Natural killer cell treated with Interleukin-12 subunit alpha and Interleukin-12 subunit beta and Interleukin-15 and Interleukin-18, amount 100 ng/mL, for 72 hours (primary cell): ENCODE measurements at regions not wholly inside any gene's neighbourhood (a gene's known extent, or its start where the extent isn't known, plus 50 kb on each side); places are given as distances from the start of the nearest gene placed in this dataset.

Experiments used
- ATAC-seq, 2 donors: fragments of 150-1000 bp; cut with Tn5 transposase in 1 of 2; sonication (Bioruptor Pico), chemical (Tn5 transposase) in 1 of 2; 2 replicates each; pipeline ENCODE4 v1.10.0; 2021
- DNase-seq: peaks from one replicate; pipeline ENCODE4 v3.0.0; 2022; ENCODE audit warnings: low spot score
- H3K27ac Mint-ChIP-seq, 2 donors: 1 replicate in 1 of 2; 2 replicates in 1 of 2; pipeline ENCODE4 v1.8.0; 2022; ENCODE audit warnings: mixed read lengths in 2 of 2, mild to moderate bottlenecking in 1 of 2, moderate library complexity in 1 of 2
- H3K27me3 Mint-ChIP-seq, 2 donors: 1 replicate in 1 of 2; 2 replicates in 1 of 2; pipeline ENCODE4 v1.8.0; 2022; ENCODE audit warnings: mixed read lengths in 2 of 2
- H3K36me3 Mint-ChIP-seq: one replicate; pipeline ENCODE4 v1.8.0; 2022; ENCODE audit warnings: mixed read lengths
- H3K4me1 Mint-ChIP-seq, 2 donors: 1 replicate in 1 of 2; 2 replicates in 1 of 2; pipeline ENCODE4 v1.8.0; 2022; ENCODE audit warnings: low read depth in 2 of 2, mixed read lengths in 2 of 2, mild to moderate bottlenecking in 1 of 2
- H3K4me3 Mint-ChIP-seq: one replicate; pipeline ENCODE4 v1.8.0; 2022; ENCODE audit warnings: mixed read lengths
- H3K9me3 Mint-ChIP-seq: 2 replicates; pipeline ENCODE4 v1.8.0; 2022; ENCODE audit warnings: mixed read lengths

- no peak for DNase-seq
- no peak for ATAC-seq
- H3K27ac Mint-ChIP-seq: no peak overlapping the region
- no peak overlapping the region for H3K4me3 Mint-ChIP-seq
- no peaks in the 10 kb centered on the region for H3K36me3 Mint-ChIP-seq
- peaks cover 7 to 20% of the 10 kb centered on the region in 2 donors for H3K27me3 Mint-ChIP-seq
- H3K4me1 Mint-ChIP-seq: peaks cover 4 to 8% of the 10 kb centered on the region in 2 donors
- H3K9me3 Mint-ChIP-seq: no peaks in the 10 kb centered on the region
These were observed 169.3 kb upstream of the AKR1E2 start for GRCh38 chr10:4656576-4657194.

DNA sequence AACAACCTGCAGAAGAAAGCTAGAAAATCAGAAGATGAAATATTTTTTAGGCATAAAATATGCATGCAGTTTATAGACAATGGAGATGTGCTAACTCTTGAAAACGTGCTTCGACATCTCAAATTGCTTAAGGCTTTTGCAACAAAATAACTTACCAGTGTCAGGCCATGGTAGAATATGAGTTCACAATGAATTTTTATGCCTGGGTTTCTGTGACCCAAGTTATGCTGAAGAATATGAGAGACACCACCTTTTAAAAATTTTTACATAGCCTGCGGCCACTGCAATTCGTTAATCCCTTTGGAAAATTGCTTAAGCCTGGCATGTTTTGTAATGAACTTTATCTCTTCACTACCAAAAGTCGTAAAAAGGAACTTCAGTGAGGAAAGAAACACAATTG lies 170.1 kb upstream of the AKR1E2 start:
- H3K27ac Mint-ChIP-seq: no peak overlapping the region

DNA sequence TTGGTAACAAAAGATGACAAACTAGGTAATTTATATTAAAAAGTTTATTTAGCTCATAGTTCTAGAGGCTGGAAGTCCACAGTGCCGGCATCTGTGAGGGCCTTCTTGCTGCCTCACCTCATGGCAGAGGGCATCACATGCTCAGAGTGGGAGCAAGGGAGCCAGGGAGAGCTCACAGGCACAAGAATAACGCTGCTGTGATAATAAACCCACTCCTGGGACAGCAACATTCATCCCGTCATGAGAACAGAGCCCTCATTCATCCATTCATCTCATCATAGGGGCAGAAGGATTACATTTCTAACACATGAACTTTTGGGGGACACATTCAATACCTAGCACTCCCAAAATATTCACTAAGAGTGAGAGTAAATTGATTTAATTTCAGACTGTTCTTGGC lies 170.6 kb upstream of the AKR1E2 start:
- no peak for ATAC-seq
- H3K9me3 Mint-ChIP-seq: no peaks in the 10 kb centered on the region
- peaks cover 5 to 10% of the 10 kb centered on the region in 2 donors for H3K27me3 Mint-ChIP-seq
- no peaks in the 10 kb centered on the region for H3K36me3 Mint-ChIP-seq
- no peak overlapping the region for H3K27ac Mint-ChIP-seq
- H3K4me1 Mint-ChIP-seq: peaks cover 5 to 13% of the 10 kb centered on the region in 2 donors
- no peak overlapping the region for H3K4me3 Mint-ChIP-seq
- no peak for DNase-seq

More for the DNA sequence above, 170.1 kb upstream of the AKR1E2 start:
- no peak for DNase-seq
- H3K27me3 Mint-ChIP-seq: peaks cover 7 to 15% of the 10 kb centered on the region in 2 donors
- no peaks in the 10 kb centered on the region for H3K9me3 Mint-ChIP-seq
- H3K4me3 Mint-ChIP-seq: no peak overlapping the region
- peaks cover 5 to 13% of the 10 kb centered on the region in 2 donors for H3K4me1 Mint-ChIP-seq
- no peaks in the 10 kb centered on the region for H3K36me3 Mint-ChIP-seq
- no peak for ATAC-seq

DNA sequence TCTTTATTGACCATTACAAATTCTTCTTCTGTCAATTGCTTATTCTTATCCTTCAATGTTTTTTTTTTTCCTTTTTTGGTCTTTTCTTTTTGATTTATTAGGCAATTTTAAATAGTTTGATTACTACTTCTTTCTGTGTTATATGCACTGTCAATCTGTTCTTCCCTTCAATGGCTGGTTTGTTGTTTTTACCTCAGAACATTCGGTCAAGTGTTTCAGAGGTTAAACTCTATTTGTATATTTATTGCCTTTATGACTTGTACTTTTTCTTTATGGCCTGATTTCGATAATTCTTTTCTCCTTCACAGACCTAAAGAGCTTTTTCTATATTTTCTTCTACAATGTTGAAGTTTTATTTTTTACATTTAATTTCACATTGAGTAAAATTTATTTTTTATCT lies 171.5 kb upstream of the AKR1E2 start:
- peaks cover 5 to 7% of the 10 kb centered on the region in 2 donors for H3K27me3 Mint-ChIP-seq
- H3K4me1 Mint-ChIP-seq: peaks cover 5 to 13% of the 10 kb centered on the region in 2 donors
- no peaks in the 10 kb centered on the region for H3K36me3 Mint-ChIP-seq
- no peak for ATAC-seq
- no peaks in the 10 kb centered on the region for H3K9me3 Mint-ChIP-seq
- no peak overlapping the region for H3K27ac Mint-ChIP-seq
- H3K4me3 Mint-ChIP-seq: no peak overlapping the region
- DNase-seq: no peak

DNA sequence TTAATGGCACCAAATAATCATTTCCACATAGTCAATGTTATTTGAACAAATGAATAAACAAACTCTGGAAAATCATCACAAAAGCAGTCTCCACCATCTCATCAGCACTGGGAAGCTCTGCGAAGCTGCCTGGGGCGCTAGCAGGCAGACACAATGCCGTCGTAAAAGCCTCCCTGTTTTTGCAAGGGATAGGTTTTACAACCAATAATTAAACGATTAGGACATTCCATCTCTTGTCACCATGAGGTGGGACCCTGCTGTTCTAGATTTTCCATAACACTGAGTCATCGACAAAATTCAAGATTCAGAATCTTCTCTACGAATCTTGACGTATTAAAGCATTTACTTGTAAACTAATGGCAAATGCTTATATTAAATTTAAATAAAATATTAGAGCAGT lies 172.8 kb upstream of the AKR1E2 start:
- DNase-seq: no peak
- H3K4me3 Mint-ChIP-seq: no peak overlapping the region
- H3K4me1 Mint-ChIP-seq: peaks cover 5 to 13% of the 10 kb centered on the region in 2 donors
- no peak overlapping the region for H3K27ac Mint-ChIP-seq
- H3K27me3 Mint-ChIP-seq: peaks cover 5 to 7% of the 10 kb centered on the region in 2 donors
- H3K36me3 Mint-ChIP-seq: no peaks in the 10 kb centered on the region
- no peak for ATAC-seq
- H3K9me3 Mint-ChIP-seq: no peaks in the 10 kb centered on the region

DNA sequence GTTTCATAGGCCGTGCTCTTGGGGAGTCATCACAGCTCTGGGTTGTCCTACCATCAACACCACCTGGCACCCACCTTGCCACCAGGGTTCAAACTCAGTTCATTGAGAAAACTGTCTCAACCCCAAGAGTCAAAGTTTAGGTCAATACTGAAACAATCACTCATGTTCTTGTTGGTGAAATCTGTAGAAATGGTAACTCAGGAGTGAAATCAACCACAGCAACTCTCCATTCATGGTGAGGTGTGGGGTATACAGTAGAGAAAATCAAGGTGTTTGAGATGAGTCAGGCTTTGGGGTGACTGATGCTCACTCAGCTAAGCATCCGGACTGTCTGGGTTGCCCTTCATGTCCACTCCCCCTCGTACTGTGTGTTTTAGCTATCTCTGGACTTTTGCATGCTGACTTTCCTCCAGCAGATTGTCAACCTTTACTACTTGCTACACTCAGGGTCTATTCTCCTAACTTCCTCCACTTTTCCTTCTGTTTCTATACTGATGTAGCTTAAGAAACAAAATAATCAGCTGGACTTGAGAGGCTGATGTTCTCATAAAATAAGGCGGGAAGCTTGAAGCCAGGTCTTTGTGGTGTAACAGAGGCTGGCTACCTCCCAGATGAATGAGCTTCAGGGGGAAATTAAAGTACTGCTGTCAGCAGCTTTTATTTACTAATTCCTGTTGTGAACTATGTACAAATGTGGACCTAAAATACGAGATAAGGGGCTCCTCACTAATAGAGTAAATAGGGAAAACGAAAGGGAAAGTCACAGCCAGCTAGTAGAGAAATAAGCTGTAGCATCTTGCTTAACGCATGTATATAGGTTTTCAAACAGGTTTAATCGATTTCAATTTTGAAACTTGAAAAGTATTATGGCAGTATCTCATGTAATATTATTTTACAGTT lies 173.6 kb upstream of the AKR1E2 start:
- Mint-ChIP-seq H3K4me1 (peaks cover 5 to 13% of the 10 kb centered on the region in 2 donors), H3K4me3 (peak overlapping the region; percentile 44), H3K36me3 (no peaks in the 10 kb centered on the region), H3K9me3 (no peaks in the 10 kb centered on the region), H3K27me3 (peaks cover 4 to 5% of the 10 kb centered on the region in 2 donors), H3K27ac (peak overlapping the region; percentile 25 to 49)
- peak; percentile 60 to 78 for ATAC-seq
- no peak for DNase-seq

GRCh38 chr10:4651404-4652037 lies 174.5 kb upstream of the AKR1E2 start:
- ATAC-seq (peak; percentile 57 to 80), DNase-seq (no peak)
- H3K4me3 Mint-ChIP-seq: peak overlapping the region; percentile 44
- no peaks in the 10 kb centered on the region for H3K9me3 Mint-ChIP-seq
- H3K27me3 Mint-ChIP-seq: peaks cover 0 to 6% of the 10 kb centered on the region in 2 donors
- peak overlapping the region; percentile 25 to 49 for H3K27ac Mint-ChIP-seq
- peaks cover 5 to 13% of the 10 kb centered on the region in 2 donors for H3K4me1 Mint-ChIP-seq
- no peaks in the 10 kb centered on the region for H3K36me3 Mint-ChIP-seq

- H3K36me3 Mint-ChIP-seq: no peaks in the 10 kb centered on the region
- no peaks in the 10 kb centered on the region for H3K9me3 Mint-ChIP-seq
- H3K27ac Mint-ChIP-seq: no peak overlapping the region
- peaks cover 0 to 10% of the 10 kb centered on the region in 2 donors for H3K27me3 Mint-ChIP-seq
- no peak overlapping the region for H3K4me3 Mint-ChIP-seq
- no peak for ATAC-seq
- H3K4me1 Mint-ChIP-seq: peaks cover 5 to 13% of the 10 kb centered on the region in 2 donors
- DNase-seq: no peak
These were observed 175.4 kb upstream of the AKR1E2 start for GRCh38 chr10:4650582-4650981.

DNA sequence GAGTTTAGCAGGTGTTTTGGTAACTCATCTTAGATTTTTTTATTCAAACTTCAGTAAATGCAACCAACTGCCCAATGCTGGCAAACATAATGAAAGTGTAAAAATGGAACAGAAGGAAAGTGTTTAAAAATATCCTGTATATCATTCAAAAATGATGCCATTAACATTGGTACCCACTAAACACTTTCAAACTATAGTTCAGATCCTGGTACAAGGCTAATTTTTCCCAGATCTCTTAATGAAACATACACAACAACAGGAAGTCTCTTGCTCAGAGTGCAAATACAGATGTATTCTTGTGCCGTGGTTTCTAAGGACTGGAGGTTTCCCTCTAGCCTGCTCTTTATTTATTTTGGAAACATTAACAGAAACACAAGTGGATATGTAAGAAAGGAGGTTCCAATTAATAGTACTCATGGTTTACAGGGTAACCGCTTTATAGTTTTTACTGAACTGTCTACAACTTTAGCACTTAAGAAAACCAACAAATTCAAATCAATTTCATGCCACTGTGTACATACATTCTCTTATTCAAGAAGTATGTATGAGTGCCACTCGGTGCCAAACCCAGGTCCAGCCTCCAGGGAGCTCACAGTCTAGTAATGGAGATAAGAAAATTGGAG lies 176.0 kb upstream of the AKR1E2 start:
- ATAC-seq: no peak
- Mint-ChIP-seq H3K9me3 (no peaks in the 10 kb centered on the region), H3K27me3 (peaks cover 0 to 10% of the 10 kb centered on the region in 2 donors), H3K4me3 (no peak overlapping the region), H3K27ac (no peak overlapping the region), H3K36me3 (no peaks in the 10 kb centered on the region), H3K4me1 (peaks cover 5 to 13% of the 10 kb centered on the region in 2 donors)
- no peak for DNase-seq

GRCh38 chr10:4649471-4649870 lies 176.5 kb upstream of the AKR1E2 start:
- ATAC-seq (no peak), DNase-seq (no peak)
- peaks cover 5 to 13% of the 10 kb centered on the region in 2 donors for H3K4me1 Mint-ChIP-seq
- no peaks in the 10 kb centered on the region for H3K9me3 Mint-ChIP-seq
- H3K27me3 Mint-ChIP-seq: peaks cover 0 to 10% of the 10 kb centered on the region in 2 donors
- no peaks in the 10 kb centered on the region for H3K36me3 Mint-ChIP-seq
- no peak overlapping the region for H3K27ac Mint-ChIP-seq
- H3K4me3 Mint-ChIP-seq: no peak overlapping the region

GRCh38 chr10:4648999-4649398 lies 177.0 kb upstream of the AKR1E2 start:
- Mint-ChIP-seq H3K9me3 (no peaks in the 10 kb centered on the region), H3K4me3 (no peak overlapping the region), H3K4me1 (peaks cover 5 to 13% of the 10 kb centered on the region in 2 donors), H3K36me3 (no peaks in the 10 kb centered on the region), H3K27me3 (peaks cover 0 to 10% of the 10 kb centered on the region in 2 donors), H3K27ac (no peak overlapping the region)
- ATAC-seq (no peak), DNase-seq (no peak)

- no peak overlapping the region for H3K27ac Mint-ChIP-seq
- H3K36me3 Mint-ChIP-seq: no peaks in the 10 kb centered on the region
- peaks cover 5 to 11% of the 10 kb centered on the region in 2 donors for H3K4me1 Mint-ChIP-seq
- ATAC-seq: no peak
- peaks cover 0 to 10% of the 10 kb centered on the region in 2 donors for H3K27me3 Mint-ChIP-seq
- H3K9me3 Mint-ChIP-seq: no peaks in the 10 kb centered on the region
- no peak for DNase-seq
- no peak overlapping the region for H3K4me3 Mint-ChIP-seq
These were observed 178.8 kb upstream of the AKR1E2 start for GRCh38 chr10:4647109-4647785.

- no peak overlapping the region for H3K4me3 Mint-ChIP-seq
- ATAC-seq (no peak), DNase-seq (no peak)
- H3K27me3 Mint-ChIP-seq: peaks cover 0 to 10% of the 10 kb centered on the region in 2 donors
- peaks cover 0 to 4% of the 10 kb centered on the region in 2 donors for H3K4me1 Mint-ChIP-seq
- H3K36me3 Mint-ChIP-seq: no peaks in the 10 kb centered on the region
- no peak overlapping the region for H3K27ac Mint-ChIP-seq
- H3K9me3 Mint-ChIP-seq: no peaks in the 10 kb centered on the region
These were observed 179.5 kb upstream of the AKR1E2 start for GRCh38 chr10:4646547-4646946.
